GM23338 (cell line): ENCODE measurements at regions not wholly inside any gene's neighbourhood (a gene's known extent, or its start where the extent isn't known, plus 50 kb on each side); places are given as distances from the start of the nearest gene placed in this dataset.

Source experiments
- ATAC-seq: fragments of 200-7000 bp; cut with Tn5 transposase; 3 replicates; pipeline ENCODE4 v1.9.1; 2020
- DNase-seq: peaks from one replicate; pipeline ENCODE4 v3.0.0-alpha.2; 2015; ENCODE audit warnings: low spot score
- H2AFZ ChIP-seq: fragments of 200-600 bp; sonication (generic); 2 replicates; pipeline ENCODE4 v1.8.0; 2016; ENCODE audit warnings: antibody characterized with exemption, mild to moderate bottlenecking, moderate library complexity
- H3F3A ChIP-seq: fragments of 200-600 bp; sonication (generic); replicated peaks from 2 replicates; pipeline ENCODE4 v1.8.0; 2017; ENCODE audit warnings: antibody characterized with exemption, mixed run types, low read depth
- H3K27ac ChIP-seq: fragments of 200-600 bp; sonication (generic); 2 replicates; pipeline ENCODE4 v1.6.1; 2016; ENCODE audit warnings: low read depth
- H3K27me3 ChIP-seq: fragments of 200-600 bp; sonication (generic); 2 replicates; pipeline ENCODE4 v1.8.0; 2016; ENCODE audit warnings: mild to moderate bottlenecking, mixed run types, moderate library complexity; ENCODE audit not compliant: insufficient read depth
- H3K36me3 ChIP-seq: fragments of 200-600 bp; sonication (generic); 2 replicates; pipeline ENCODE4 v1.8.0; 2016; ENCODE audit warnings: mild to moderate bottlenecking; ENCODE audit not compliant: insufficient read depth
- H3K4me1 ChIP-seq: fragments of 200-600 bp; sonication (generic); 2 replicates; pipeline ENCODE4 v1.8.0; 2016; ENCODE audit warnings: mild to moderate bottlenecking, moderate library complexity; ENCODE audit not compliant: insufficient read depth
- H3K4me2 ChIP-seq: fragments of 200-600 bp; sonication (generic); 2 replicates; pipeline ENCODE4 v1.7.1; 2017; ENCODE audit warnings: mixed run types
- H3K4me3 ChIP-seq: fragments of 200-600 bp; sonication (generic); 2 replicates; pipeline ENCODE4 v1.6.1; 2016; ENCODE audit warnings: mixed run types
- H3K79me2 ChIP-seq: fragments of 200-600 bp; sonication (generic); replicated peaks from 2 replicates; pipeline ENCODE4 v1.8.0; 2017; ENCODE audit warnings: mild to moderate bottlenecking; ENCODE audit not compliant: insufficient read depth
- H3K9me2 ChIP-seq: fragments of 200-600 bp; sonication (generic); 2 replicates; pipeline ENCODE4 v1.8.0; 2017; ENCODE audit not compliant: insufficient read depth
- H4K20me1 ChIP-seq: fragments of 200-600 bp; sonication (generic); replicated peaks from 2 replicates; pipeline ENCODE4 v1.8.0; 2017; ENCODE audit warnings: mild to moderate bottlenecking; ENCODE audit not compliant: insufficient read depth
- H3K27ac Mint-ChIP-seq: 2 replicates; pipeline ENCODE4 v1.8.0; 2020; ENCODE audit warnings: inconsistent platforms, mild to moderate bottlenecking, moderate library complexity, mixed read lengths
- H3K27me3 Mint-ChIP-seq: 3 replicates; pipeline ENCODE4 v1.8.0; 2022; ENCODE audit warnings: low read depth, mild to moderate bottlenecking, moderate library complexity, mixed read lengths, inconsistent platforms; ENCODE audit not compliant: insufficient read depth, poor library complexity
- H3K36me3 Mint-ChIP-seq: 3 replicates; pipeline ENCODE4 v1.8.0; 2021; ENCODE audit warnings: low read depth, mild to moderate bottlenecking, inconsistent platforms, moderate library complexity, mixed read lengths
- H3K4me1 Mint-ChIP-seq: 3 replicates; pipeline ENCODE4 v1.8.0; 2020; ENCODE audit warnings: mild to moderate bottlenecking, inconsistent platforms, mixed read lengths
- H3K4me3 Mint-ChIP-seq: 3 replicates; pipeline ENCODE4 v1.8.0; 2021; ENCODE audit warnings: moderate library complexity, mild to moderate bottlenecking, inconsistent platforms, mixed read lengths
- H3K9me3 Mint-ChIP-seq: 3 replicates; pipeline ENCODE4 v1.8.0; 2020; ENCODE audit warnings: moderate library complexity, mild to moderate bottlenecking, inconsistent platforms, mixed read lengths
- CTCF ChIP-seq, 2 experiments: fragments of 200-600 bp in 1 of 2; sonication (generic) in 1 of 2; conservative IDR thresholded peaks; 2 replicates each; pipeline versions ENCODE4 v1.5.1 to v1.6.1; 2016 to 2017; ENCODE audit warnings: antibody characterized with exemption in 2 of 2, low read depth in 2 of 2, mild to moderate bottlenecking in 2 of 2, moderate library complexity in 1 of 2
- EZH2 ChIP-seq: fragments of 200-600 bp; sonication (generic); IDR thresholded peaks from one replicate; pipeline ENCODE4 v1.8.0; 2017; ENCODE audit warnings: antibody characterized with exemption, mild to moderate bottlenecking, low read depth; ENCODE audit not compliant: unreplicated experiment
- JUNB ChIP-seq: IDR thresholded peaks from one replicate; pipeline ENCODE4 v1.6.1; 2016; ENCODE audit warnings: antibody characterized with exemption; ENCODE audit not compliant: unreplicated experiment
- NANOG ChIP-seq: IDR thresholded peaks from 2 replicates; pipeline ENCODE4 v1.6.1; 2016; ENCODE audit warnings: antibody characterized with exemption, borderline replicate concordance
- POLR2AphosphoS5 ChIP-seq: IDR thresholded peaks from 2 replicates; pipeline ENCODE4 v1.6.1; 2016; ENCODE audit warnings: antibody characterized with exemption, low read depth
- ZNF462 ChIP-seq: fragments of 250-450 bp; sonication (Bioruptor Pico); IDR thresholded peaks from 2 replicates; pipeline ENCODE4 v1.5.0; 2020; ENCODE audit warnings: mild to moderate bottlenecking, moderate library complexity

- no peak overlapping the region for H3K27ac ChIP-seq
- no peak for DNase-seq
- TF ChIP-seq POLR2AphosphoS5 (no peak), NANOG (no peak), EZH2 (no peak), CTCF (conservative IDR thresholded peaks at IDR 0.05; ENCODE audit: low read depth in 2 of 2) (no peak), JUNB (no peak), ZNF462 (CRISPR knock-in tag) (no peak)
- no peak overlapping the region for H3K4me3 Mint-ChIP-seq
- no peaks in the 10 kb centered on the region for H3K79me2 ChIP-seq
- peaks cover 7% of the 10 kb centered on the region for H3K4me1 Mint-ChIP-seq
- peaks cover 2% of the 10 kb centered on the region for H3K27me3 Mint-ChIP-seq
- H3K27ac Mint-ChIP-seq, result no peak overlapping the region
- H3K4me3 ChIP-seq, result no peak overlapping the region
- H2AFZ ChIP-seq, result peak overlapping the region; percentile 61; the same call in 1 of the 2 replicates
- no peak overlapping the region for H3K4me2 ChIP-seq
- no peak for ATAC-seq
- H3F3A ChIP-seq, result no peaks in the 10 kb centered on the region
- H3K27me3 ChIP-seq, result no peaks in the 10 kb centered on the region
- no peaks in the 10 kb centered on the region for H3K9me2 ChIP-seq
- peaks cover 26% of the 10 kb centered on the region for H3K9me3 Mint-ChIP-seq
- H3K4me1 ChIP-seq, result peaks cover 7% of the 10 kb centered on the region
- peaks cover 27% of the 10 kb centered on the region for H3K36me3 Mint-ChIP-seq
- no peaks in the 10 kb centered on the region for H4K20me1 ChIP-seq
- peaks cover 15% of the 10 kb centered on the region for H3K36me3 ChIP-seq
Measured at GRCh38 chr11:104653407-104653806, 244.9 kb downstream of the CASP12 start.
